ENCODE measurements at regions not wholly inside any gene's neighbourhood (a gene's known extent, or its start where the extent isn't known, plus 50 kb on each side); places are given as distances from the start of the nearest gene placed in this dataset.

DNA sequence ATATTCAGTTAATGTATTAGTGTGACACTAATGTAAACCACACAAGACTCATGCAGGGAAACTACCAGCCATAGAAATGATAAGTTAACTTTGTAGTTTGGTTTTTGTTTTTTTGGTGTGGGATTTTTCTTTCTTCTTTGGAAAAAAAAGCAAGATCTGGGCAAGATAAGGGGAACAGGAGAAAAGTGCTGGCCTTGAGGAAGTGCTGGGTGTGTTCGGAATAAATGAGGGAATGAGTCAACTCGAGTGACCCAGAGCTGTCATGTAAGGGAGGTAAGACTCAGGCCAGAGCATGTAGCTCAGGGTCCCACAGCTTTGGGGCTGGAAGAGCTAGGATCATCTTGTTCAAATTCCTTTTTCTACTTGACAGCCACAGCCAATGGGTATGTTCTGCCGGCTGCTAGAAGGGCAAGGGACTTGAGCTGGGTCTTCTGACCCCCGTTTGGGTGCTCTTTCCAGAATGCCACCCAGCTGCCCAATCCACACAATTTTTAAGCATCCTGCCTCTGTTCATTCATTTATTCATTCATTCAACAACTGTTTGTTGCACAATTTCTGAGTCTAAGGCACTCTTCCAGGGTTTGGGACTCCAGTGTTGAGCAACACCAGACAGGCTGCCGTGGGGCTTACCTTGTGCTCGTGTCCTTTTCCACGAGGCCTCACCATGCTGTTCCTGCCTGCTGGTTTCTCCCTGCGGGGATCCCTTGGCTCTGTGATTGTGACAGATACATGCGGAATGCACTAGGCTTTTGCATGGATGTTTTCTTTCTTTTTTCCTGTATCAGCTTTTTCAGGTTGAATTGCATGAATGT lies 54.5 kb downstream of the CLDN34 start:
- no peak for DNase-seq (ENCODE audit: low spot score)

DNA sequence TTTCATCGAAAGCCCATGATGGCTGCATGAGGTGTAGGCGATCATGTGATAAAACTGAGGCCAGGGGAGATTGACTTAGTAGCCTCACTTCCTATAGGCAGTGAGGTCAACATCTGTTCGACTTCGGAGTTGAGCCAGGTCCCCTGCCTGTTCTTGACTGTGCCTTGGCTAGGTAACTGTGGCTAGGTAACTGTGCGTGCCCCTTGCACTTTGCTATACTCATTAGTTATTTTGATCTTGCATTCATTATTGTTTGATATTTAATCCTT lies 55.0 kb downstream of the CLDN34 start:
- no peak for DNase-seq (ENCODE audit: low spot score)

DNA sequence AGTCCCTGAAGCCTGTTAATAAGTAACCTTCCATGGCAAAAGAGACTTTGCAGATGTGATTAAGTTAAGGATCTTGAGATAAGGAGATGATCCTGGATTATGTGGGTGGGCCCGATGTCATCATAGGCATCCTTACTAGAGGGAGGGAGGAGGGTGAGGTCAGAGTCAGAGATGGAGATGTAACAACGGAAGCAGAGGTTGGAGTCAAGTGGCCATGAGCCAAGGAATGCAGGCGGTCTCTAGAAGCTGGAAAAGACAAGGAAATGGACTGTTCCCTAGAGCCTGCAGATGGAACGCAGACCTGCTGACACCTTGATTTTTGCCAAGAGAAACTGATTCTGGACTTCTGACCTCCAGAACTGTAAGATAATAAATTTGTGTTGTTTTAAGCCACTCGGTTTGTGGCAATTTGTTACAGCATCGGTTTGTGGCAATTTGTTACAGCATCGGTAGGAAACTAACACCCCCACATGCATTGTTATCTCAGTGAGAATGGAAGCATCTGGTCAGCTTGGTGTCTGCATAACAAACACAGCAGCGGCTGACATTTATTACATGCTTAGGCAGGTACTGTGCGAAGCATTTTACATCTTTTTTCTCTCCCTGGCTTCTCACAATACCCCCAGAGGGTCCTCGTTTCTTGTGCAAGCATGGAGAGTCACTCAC lies 55.6 kb downstream of the CLDN34 start:
- no peak for DNase-seq (ENCODE audit: low spot score)

DNA sequence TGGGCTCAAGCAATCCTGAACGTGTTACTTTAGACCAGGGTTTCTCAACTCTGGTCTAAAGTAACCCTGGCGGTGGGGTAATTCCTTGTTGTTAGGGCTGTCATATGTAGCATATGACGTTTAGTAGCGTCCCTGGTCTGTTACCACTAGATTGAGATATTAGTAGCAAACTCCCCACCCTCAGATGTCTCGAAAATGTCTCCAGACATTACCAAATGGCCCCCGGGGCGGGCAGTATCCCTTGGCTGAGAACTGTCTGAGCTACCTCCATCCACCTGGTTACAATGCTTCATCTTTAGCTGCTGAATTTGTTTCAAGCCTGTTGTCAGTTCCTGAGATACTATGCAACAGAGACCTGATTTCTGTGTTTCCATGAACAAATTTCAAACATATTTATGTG lies 56.7 kb downstream of the CLDN34 start:
- no peak for DNase-seq (ENCODE audit: low spot score)

GRCh38 chrX:10025742-10026493 lies 58.8 kb downstream of the CLDN34 start:
- no peak for DNase-seq (ENCODE audit: low spot score)

DNA sequence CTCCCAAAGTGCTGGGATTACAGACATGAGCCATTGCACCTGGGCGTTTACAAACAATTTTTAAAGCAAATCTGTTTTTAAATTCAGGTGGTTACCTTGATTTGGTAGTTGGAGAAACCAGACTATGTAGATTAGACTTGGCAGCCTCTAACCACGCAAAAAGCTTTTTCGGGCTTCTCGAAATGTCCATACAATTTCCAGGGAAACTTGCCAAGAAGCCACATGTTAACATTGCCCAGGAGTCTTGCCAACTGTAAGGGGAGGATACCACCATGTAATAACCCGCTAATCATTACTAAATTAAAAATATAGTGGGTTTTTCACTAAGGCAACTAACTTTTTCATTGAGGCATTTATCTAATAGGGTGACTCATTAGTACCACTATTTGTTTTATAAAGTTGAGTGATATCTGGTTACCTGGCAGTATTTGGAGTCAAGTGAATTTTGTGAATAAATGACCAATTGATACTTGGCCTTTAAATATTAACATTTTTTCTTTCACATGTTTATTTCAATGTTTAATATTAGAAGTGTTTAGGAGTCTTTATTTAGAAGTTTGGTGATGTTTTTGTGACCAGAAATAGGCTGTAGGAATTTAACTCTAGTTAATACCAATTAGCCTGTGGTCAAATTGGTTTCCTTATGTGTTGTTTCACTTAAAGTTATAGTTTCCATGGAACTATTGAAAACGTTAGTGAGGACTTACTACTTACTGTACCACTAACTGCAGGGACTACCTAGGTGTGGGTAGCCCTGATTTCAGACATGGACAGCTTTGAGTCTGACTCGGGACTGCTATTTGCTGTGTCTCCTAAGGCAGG lies 61.3 kb downstream of the CLDN34 start:
- DNase-seq (ENCODE audit: low spot score), result no peak

DNA sequence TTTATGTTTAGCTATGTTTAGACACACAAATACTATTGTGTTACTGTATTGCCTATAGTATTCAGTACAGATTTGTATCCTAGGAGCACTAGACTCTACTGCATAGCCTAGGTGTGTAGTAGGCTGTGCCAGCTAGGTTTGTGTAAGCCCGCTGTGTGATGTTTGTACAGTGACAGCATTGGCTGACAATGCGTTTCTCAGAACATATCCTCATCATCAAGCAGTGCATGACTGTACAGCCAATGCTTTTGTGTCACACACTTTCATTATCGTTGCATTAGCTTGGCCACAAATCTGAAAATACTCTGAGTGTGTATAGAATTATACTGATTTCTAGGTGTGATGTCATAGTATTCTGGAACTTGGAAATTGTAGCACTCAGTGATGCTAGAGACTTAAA lies 63.4 kb downstream of the CLDN34 start:
- no peak for DNase-seq (ENCODE audit: low spot score)

DNA sequence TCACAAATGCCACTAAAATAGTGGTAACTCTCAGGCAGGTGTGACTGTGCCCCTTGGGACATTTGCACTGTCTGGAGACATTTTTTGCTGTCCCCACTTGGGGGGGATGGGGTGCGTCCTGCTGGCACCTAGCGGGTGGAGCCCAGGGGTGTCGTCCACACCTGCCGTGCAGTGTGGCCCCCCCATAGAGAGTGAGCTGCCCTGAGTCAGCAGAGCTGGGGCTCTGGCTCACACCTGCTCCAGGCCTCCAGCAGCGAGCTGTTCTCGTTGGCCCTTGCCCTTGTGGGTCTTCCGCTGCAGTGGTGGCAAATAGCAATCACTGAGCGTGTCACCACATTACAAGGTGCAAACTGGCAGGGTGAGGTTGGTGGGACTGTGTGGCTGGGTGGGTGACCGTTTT lies 64.6 kb downstream of the CLDN34 start:
- no peak for DNase-seq (ENCODE audit: low spot score)

- no peak for DNase-seq (ENCODE audit: low spot score)
These were observed 65.0 kb downstream of the CLDN34 start for GRCh38 chrX:10032147-10032546.

DNA sequence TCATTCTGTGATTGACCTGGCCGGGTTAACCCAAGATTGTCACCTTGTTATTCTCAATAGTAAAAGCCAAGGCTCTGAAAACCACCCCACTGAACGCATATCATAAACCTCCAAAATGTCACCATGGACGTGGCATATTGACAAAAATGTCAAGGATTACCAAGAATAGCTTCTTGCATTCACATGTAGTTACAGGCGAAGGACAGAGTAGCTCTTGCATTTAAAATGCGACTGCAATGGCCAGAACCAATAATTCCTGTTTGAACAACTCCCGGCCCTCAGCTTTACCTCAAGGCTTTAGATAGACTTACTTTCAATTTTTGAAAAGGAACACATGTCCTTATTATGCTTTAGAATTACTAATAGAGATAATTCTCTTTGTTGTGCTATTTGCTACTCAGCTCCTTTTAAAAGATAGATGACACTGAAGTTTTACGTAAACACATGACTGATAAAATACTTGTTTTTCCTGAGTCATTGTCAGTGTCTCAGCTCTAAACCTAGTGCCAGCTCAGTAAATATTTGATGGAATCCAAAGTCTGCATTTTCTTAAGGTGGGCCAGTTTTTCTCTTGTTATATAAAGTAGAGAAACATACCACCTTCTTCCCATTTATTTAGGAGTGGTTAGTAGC lies 66.3 kb downstream of the CLDN34 start:
- DNase-seq (ENCODE audit: low spot score), result no peak

GRCh38 chrX:10034740-10035260 lies 67.6 kb downstream of the CLDN34 start:
- DNase-seq (ENCODE audit: low spot score), result no peak

DNA sequence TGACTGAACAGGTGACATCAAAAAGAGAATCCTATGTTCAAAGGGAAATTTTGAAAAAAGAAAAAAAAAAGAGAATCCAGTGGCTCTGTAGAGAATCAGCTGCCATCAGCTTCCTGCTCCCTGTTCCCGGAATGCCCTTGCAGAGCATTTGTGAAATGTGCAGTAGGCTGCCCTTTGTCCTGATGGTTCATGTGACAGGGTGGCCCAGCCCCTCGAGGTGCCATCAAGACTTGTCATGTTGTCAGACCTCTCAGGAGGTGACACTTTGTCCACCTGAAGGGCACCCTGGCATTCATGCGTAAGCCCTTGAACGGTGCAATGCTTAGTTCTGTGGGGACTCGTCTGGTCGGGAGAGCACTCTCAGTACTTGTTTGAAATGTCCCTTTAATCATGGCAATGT lies 71.4 kb downstream of the CLDN34 start:
- no peak for DNase-seq (ENCODE audit: low spot score)

- no peak for DNase-seq (ENCODE audit: low spot score)
These were observed 72.9 kb downstream of the CLDN34 start for GRCh38 chrX:10039821-10040793.

DNA sequence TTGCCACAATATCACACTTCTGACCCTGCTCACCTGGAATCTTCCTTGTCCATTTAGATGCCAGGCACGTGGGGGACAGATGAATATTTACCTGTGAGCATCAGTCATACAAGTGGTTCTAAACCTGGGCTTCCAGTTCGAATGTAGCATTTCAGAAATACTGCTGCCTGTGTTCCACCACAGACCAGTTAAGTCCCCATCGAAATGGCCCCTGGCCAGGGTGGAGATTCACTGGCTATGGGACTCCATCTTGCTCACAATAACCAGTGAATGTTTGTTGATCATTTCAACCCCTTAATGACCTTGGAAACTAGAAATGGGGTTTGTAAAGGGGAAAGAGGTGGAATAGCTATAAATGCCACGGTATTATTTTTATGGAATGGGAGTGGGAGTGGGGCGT lies 73.8 kb downstream of the CLDN34 start:
- DNase-seq (ENCODE audit: low spot score), result no peak

GRCh38 chrX:10041383-10041782 lies 74.2 kb downstream of the CLDN34 start:
- DNase-seq (ENCODE audit: low spot score), result no peak

GRCh38 chrX:10042055-10042454 lies 74.9 kb downstream of the CLDN34 start:
- DNase-seq (ENCODE audit: low spot score), result no peak

GRCh38 chrX:10043386-10043785 lies 76.2 kb downstream of the CLDN34 start:
- DNase-seq (ENCODE audit: low spot score), result no peak

- no peak for DNase-seq (ENCODE audit: low spot score)
These were observed 76.9 kb downstream of the CLDN34 start for GRCh38 chrX:10044021-10044420.

GRCh38 chrX:10045327-10046000 lies 78.3 kb downstream of the CLDN34 start:
- DNase-seq (ENCODE audit: low spot score), result no peak

DNA sequence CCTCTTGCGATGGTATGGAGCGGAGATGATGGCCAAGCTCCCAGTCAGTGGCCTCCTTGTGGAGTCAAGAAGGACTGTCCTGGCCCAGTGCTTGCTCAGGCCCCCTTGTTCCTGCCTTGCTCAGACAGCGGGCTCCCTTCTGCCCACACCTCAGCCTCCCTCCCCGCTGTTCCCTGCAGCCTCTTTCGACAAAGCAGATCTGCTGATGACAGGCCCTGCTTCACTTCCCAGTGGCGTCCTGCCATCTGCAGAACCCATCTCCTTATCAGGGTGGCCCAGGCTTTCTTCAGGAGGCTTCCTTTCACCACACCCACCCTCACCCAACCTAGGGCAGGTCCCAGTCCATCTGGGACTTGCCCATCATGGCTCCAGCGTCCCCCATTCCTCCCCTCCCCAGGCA lies 80.0 kb downstream of the CLDN34 start:
- DNase-seq (ENCODE audit: low spot score), result no peak

Data from putamen (tissue), 1 donor.